HG03457 (cell line): ENCODE measurements at regions not wholly inside any gene's neighbourhood (a gene's known extent, or its start where the extent isn't known, plus 50 kb on each side); places are given as distances from the start of the nearest gene placed in this dataset.
"Not testable (repeated sequence)": the region's sequence is repeated elsewhere in the genome, so short reads cannot be mapped to it uniquely, and the experiment has no call there.

Experiments used
- ATAC-seq: cut with Tn5 transposase; IDR thresholded peaks from one replicate; pipeline ENCODE4 v1.9.1; 2021; ENCODE audit warnings: moderate number of reproducible peaks; ENCODE audit not compliant: unreplicated experiment

DNA sequence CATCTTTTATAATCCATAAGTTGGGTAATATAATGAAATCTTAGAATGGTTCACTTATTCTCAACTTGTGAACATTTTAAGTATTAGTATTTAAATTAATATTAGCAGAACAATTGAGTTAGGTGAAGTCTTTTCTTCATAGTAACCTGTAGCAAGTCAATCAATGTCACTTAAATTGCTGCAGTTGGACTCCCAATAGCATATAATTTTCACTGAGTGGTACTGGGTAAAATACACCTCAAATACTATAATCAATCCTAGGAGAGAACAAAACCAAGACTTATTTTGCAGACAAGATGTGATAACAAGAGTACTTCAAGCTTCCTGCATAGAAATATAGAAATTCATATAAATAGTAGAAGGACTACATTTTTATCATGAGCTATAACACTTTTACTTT is 677.9 kb upstream of the LRRN3 start:
- ATAC-seq = no peak

DNA sequence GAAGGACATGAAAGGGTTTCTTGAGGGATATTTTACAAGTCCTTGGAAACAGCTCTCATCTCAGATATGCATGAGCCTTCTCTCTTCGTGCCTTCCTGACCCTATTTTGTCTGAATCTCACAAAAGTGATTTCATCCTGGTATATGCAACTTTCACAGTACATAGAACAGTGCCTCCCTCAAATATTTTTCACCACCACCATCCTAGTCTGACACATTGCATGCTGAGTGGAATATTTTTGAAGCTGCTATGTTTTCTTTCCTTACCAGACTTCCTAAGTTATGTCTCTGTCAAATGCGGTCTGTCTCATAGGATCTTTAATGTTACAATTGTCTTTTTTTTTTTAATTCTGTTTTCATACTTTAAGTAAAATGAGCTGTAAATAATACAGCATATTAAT is 673.3 kb upstream of the LRRN3 start:
- no peak for ATAC-seq

DNA sequence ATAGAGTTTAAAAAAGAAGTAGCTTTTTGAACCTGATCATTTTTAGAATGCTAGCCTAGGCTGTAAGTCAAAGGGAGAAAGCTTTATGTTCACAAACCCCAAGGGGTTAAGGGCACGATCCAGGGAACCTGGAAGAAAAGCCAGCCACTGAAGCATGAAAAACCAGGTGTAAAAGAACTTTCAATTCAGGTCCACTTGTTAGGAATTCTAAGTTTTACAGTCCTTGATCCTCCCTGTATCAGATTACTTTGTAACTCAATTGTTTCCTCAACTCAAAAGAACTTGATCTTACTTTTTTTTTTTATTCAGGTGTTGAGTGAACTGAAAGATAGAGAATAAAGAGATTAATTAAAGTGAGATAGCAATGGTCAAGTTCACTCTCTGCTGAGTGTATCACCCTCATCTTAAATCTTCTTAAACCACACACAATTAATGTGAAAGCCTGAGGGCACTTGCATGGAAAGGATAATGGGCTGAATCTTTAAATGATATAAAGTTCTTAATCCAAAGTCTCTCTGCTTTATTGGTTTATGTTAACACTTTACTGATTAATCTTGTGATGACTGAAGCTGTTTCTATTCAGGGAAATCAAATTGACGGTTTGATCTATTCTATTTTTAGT is 672.2 kb upstream of the LRRN3 start:
- ATAC-seq = no peak

DNA sequence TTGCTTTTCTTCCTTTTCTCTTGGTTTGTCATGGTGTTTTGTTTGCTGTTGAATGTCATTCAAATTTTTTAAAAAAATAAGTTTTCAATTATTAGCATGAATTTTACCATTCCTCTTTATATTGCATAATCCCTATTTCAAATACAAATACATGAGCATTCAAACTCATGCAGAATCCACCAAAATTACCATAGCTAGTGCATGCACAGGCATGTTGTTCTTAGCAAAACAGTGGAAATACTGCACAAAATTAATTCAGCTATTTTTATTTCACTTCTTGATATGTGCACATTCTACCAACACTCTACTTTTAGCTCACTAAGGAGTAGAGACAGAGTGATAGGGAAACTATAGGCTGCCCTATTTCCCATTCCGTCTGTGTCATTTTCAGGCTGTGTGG is 670.1 kb upstream of the LRRN3 start:
- ATAC-seq = no peak

DNA sequence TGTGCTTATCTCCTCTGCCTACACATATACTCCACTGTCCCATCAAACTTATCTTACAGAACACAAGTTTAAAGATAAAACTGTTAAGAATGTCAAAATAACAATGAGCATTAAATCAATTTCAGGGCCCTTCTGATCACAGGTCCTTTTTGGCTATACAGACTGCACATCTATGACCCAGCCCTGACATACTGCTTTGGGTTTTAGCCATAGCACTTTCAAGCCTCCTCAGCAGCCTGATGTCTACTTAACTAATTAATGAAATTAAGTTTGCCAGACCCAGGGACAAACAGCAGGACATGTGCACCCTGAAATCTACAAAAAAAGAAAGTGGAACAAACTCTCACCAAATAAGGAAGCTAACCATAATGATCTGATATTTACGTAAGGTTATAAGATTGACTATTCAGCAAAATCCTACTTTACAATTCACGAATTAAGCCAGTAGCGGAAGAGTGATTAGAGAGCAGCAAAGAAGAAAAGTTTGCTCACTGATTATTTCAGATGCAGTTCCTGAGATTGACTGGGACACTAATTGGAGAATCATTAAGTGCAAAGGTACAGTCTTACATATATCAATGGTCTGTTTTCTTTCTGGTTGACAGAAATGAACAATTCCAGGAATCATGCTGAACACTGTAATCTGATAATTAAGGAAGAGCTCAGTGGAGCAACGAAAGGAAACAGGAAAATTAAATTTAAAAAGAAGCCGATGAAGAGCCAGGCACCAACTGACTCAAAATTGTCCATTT is 669.3 kb upstream of the LRRN3 start:
- ATAC-seq = no peak

DNA sequence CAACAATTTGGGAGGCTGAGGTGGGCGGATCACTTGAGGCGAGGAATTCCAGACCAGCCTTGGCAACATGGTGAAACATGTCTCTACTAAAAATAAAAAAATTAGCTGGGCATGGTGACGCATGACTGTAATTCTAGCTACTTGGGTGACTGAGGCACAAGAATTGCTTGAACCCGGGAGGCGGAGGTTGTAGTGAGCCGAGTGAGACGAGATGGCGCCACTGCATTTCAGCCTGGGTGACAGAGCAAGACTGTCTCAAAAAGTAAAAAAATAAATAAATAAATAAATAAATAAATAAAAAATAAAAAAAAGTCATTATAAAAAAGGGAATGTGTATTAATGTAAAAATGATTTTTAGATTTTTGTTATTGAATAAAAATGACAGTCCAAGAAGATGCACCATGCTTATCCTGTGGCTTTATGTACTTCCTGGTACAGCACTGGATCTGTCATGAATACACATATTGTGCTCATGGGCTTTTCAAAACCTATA is 658.8 kb upstream of the LRRN3 start:
- no peak for ATAC-seq

DNA sequence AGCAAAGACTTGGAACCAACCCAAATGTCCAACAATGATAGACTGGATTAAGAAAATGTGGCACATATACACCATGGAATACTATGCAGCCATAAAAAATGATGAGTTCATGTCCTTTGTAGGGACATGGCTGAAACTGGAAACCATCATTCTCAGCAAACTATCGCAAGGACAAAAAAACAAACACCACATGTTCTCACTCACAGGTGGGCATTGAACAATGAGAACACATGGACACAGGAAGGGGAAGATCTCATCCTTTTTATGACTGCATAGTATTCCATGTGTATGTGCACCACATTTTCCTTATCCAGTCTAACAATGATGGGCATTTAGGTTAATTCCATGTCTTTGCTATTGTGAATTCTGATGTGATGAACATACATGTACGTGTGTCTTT is 652.0 kb upstream of the LRRN3 start:
- not testable (repeated sequence) for ATAC-seq

DNA sequence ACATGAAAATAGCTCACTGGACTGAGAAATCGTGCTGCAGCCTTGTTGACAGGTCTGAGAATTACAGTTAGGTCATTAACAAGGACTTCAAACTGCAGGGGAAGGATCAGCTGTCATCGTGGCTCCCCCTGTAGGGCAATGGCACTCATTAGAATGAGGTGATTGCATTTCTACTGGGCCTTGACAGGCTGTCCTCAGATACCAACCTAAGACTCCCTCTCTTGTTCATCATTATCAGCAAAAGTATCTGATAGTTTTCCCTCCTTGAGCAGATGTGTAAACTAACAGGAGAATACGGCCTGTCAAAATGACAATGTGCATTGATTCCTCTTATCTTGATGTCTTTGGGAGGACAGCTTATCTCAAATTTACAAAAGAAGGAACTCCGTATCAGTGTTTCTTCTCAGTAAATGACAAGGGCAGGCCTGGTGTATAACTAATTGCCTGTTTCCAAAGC is 648.5 kb upstream of the LRRN3 start:
- no peak for ATAC-seq

DNA sequence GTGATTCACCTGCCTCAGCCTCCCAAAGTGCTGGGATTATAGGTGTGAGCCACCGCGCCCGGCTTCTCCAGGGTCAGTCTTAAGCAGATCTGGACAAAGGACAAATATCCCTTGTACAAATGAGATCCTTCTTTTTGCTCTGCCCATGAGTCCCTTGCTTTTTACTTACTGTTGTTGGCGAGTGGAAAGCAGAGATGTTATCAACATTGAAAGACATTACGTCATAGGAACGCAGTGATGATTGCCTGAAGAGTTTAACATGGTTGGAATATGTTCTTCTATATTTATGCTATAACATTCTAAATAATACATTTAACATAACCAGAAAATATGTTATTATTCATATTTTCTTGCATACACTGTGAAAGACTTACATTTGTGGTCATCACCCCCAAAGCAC is 644.3 kb upstream of the LRRN3 start:
- no peak for ATAC-seq

DNA sequence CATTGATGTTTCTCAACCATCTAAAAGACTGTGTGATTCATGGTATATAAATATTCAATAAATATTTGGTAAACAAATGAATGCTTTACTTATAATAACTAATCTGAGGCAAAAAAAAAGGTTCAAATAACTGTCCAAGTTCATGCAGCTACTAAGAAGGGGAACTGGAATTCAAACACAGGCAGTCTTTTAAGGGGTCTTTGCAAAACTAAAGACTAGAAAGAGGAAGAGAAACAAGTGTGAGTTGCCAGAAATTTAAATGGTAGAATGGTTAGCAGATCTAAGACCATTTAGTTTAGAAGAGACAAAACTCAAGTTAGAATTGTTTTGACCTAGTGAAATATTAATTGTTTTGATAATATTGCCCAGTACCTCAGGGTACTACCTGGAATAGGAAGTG is 642.0 kb upstream of the LRRN3 start:
- ATAC-seq = no peak

DNA sequence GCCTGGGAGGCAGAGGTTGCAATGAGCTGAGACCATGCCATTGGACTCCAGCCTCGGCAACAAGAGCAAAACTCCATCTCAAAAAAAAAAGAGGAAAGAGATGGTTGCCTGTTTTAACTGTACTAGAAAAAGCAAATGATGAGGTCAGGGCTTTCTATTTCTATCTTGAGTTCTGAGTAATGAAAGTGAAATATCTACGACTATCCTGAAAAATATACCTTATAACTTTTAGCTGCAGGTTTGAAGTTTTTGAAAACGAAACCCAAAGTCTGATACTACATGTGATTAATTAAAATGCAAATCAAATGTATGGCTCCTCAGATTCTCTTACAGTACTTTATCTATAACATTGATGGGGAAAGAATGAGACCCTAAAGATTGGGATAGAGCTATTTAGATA is 636.2 kb upstream of the LRRN3 start:
- ATAC-seq = no peak

DNA sequence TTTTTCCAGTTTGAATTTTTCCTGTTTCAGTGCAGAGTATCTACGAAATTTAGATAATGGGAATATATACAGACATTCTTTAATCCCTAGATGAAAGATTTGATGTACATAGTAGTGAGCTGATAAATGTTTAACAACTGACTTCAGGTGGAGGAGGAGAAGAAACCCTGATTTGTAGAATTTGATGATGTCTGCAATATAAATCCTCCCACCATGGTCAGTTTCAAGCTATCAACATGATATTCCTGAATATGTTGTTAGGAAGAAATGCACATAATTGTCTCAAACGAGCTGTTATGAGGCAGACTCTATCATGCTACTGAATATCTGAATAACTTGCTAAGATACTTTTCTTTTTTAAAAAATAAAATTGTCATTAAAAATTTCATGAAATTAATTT is 629.3 kb upstream of the LRRN3 start:
- ATAC-seq = no peak

DNA sequence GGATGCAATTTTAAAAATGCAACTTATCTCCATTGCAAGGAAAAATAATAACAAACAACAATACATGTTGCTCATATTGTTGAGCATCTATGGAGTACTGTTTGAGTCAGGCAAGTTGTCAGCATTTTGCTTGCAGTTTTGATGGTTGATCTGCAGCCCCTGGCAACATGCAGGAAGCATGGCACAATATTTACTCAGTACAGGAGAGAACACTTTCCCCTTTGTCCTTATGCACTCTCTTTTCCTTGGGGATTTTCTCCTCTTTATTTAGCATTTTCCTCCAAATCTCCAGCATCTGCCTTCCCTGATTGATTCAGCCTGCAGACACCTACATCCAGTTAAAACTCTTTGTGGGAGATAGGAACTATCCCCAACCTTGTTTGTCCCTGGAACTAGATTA is 620.5 kb upstream of the LRRN3 start:
- no peak for ATAC-seq

DNA sequence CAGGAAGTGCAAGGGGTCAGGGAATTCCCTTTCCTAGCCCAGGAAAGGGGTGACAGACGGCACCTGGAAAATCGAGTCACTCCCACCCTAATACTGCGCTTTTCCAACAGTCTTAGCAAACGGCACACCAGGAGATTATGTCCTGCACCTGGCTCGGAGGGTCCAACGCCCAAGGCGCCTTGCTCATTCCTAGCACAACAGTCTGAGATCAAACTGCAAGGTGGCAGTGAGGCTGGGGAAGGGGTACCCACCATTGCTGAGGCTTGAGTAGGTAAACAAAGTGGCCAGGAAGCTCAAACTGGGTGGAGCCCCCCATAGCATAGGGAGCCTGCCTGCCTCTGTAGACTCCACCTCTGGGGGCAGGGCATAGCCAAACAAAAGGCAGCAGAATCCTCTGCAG is 618.5 kb upstream of the LRRN3 start:
- ATAC-seq = not testable (repeated sequence)

DNA sequence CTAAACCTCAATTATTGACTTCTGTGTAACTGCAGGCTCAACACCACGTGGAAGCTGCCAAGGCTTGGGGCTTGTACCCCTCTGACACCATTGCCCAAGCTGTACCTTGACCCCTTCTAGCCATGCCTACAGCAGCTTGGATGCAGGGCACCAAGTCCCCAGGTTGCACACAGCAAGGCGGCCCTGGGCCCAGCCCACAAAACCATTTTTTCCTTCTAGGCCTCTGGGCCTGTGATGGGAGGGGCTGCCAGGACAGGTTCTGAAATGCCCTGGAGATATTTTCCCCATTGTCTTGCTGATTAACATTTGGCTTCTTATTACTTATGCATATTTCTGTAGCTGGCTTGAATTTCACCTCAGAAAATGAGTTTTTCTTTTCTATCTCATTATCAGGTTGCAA is 610.0 kb upstream of the LRRN3 start:
- ATAC-seq = no peak

DNA sequence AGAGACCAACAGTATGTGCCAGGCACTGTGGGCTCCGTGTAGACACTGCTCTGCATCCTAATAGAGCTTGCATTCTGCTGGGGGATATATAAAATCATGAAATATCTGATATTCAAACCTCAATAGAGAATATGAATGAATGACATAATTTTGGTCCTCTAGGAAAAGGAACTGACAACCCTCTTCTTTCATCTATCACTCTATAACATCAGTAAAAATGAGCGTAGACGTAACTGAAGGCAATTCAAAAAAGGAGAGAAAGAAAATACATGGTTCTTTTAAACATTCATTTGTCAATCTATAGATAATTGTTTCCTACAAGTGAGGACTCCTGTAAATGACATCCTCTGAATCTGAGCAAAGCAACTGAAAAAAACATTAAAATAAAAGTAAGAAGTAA is 607.4 kb upstream of the LRRN3 start:
- ATAC-seq = no peak

DNA sequence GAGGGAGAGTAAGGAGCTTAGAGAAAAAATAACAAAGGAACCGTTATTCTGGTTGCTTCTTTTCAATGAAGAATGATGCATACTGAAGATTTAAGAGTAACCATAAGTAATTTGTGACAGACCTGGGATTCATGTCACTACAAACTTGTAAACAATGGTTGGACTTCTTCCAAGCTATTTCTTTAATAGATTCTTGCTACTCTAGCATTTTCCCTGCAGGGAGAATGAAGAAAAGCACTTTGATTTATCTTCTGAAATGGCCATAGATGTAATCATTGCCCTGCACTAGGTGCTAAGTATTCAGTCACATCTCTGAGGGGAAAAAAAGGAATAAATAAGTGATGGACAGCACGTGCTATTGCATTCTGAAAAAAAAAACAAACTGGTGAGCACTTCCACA is 606.6 kb upstream of the LRRN3 start:
- no peak for ATAC-seq

DNA sequence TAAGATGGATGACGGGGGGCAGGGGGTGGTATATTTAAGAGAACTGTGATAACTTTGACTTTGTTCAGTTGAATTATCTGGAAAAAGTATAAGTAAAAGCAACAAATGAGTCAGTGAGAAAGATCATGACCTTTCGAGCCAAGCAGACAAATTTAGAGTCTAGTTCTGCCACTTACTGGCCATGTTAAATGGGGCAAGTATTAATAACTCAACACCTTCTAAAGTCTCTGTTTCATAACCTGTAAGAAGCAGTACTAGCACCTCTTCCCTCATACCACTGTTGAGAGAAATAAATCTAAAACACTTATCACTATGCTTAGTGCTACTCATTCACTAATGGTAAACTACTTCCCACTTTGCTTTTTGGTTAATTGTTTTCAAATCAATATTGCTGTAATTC is 604.4 kb upstream of the LRRN3 start:
- ATAC-seq = no peak

DNA sequence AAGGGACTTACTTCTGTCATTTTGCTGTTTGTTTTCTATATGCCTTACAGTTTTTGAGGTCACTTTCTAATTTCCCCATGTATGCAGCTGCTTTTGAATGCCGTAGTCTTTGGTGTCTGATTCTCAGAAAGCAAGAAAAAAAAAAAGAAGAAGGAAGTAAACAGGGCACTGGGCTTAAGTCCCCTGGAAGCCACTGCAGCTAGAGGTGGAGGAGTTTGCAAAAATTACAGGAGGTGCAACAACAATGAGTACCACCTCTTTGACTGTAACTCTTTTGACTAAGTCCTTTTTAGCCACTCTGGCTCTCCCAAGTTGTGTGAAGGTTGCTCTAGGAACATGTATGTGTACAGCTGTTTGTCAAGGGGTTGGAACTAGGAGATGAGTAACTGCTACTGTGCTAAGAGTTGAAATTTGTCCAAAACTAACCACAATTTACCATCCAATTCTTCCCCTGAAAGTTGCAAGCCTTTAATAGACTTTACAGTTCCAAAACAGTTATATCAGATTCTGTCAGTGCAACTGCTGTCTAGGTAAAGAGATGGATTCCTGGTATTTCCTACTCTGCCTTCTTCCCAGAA is 588.0 kb upstream of the LRRN3 start:
- ATAC-seq = no peak

DNA sequence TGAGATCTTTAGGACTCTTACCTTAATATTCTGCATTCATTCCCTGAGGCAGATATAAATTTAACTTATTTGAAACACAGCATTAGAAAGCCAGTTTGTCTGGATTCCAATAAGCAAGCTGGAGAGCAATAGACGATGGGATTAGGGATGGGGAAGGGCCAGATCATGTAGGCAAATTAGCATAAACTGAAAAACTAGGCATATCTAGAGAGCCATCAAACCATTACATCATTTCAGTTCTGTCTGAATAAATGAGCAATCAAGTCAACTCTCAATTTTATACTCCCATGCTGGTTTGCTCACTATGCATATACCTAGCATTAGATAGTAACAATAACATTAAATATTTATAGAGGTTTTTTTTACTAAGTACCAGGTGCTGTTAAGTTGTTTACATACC is 583.6 kb upstream of the LRRN3 start:
- no peak for ATAC-seq

DNA sequence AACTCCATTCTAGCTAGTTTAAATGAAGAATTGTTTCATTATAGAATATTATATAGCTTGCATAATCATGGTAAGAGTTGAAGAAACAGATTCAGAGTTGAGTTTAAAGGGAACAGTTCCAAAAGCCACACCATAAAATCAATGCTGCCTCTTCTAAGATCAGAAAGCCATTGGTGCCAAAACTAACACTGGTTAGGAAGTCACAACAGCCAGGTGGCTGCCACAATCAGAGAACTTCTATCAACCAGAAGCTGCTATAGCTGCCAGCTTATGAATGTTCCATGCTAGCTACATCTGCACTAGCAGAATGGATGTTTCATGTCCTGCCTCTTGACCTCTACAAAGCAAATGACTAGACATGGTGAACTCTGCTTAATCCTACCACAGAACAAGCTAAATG is 583.1 kb upstream of the LRRN3 start:
- ATAC-seq = no peak

DNA sequence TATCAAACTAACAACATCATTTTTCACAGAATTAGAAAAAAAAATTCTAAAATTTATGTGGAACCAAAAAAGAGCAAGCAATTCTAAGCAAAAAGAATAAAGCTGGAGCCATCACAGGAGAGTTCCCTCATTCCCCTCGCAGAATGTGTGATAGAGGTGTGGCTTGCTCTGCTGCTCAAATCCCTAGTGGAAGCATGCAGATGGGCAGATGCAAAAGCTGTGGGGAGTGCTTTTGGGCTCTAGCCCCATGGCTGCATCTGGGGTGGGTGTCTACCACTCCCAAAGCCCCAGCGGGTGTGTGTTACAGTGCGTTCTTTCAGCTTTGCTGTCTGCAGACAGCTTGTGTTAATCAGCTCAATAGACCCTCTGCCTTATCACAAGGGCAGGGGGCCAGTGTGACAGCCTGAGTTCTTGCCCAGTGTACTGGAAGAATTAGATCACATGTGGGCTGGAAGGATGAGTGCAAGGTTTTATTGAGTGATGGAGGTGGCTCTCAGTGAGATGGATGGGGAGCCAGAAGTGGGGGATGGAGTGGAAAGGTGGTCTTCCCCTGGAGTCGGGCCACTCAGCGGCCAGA is 575.9 kb upstream of the LRRN3 start:
- ATAC-seq = not testable (repeated sequence)
